Esophagus squamous epithelium (tissue), 4 donors: ENCODE measurements at regions not wholly inside any gene's neighbourhood (a gene's known extent, or its start where the extent isn't known, plus 50 kb on each side); places are given as distances from the start of the nearest gene placed in this dataset.

Source experiments
- POLR2A ChIP-seq, 4 donors: fragments of 450-650 bp; IDR thresholded peaks; one replicate each; pipeline ENCODE4 v1.6.1; 2017; ENCODE audit warnings: antibody characterized with exemption in 4 of 4, mild to moderate bottlenecking in 4 of 4, moderate library complexity in 3 of 4
- TF ChIP-seq, protein P1 (sequence below), 6 experiments: fragments of 450-650 bp in 4 of 6; fragments of 200-600 bp in 2 of 6; sonication (generic) in 2 of 6; IDR thresholded peaks; one replicate each; pipeline ENCODE4 v1.5.1; 2016 to 2019; ENCODE audit warnings: antibody characterized with exemption in 6 of 6, mild to moderate bottlenecking in 4 of 6, moderate library complexity in 4 of 6

DNA sequence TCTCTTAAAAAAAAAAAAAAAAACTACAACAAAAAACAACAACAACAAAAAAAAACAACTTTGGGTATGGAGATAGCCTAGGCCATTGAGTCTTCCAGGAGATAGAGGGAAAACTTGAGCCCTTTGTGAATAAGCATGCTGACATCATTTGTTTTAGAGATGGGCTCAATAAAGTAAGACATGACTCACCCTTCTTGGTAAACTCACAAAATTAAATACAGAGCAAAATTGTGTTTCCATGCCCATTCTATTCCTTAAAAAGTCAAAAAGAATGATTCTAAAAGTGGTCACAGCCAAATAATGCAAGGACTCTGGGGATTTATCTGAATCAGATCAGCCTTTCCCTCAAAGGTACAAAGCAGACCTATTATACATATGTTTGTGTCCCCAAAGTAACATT is 117.4 kb downstream of the ETAA1 start:
- TF ChIP-seq, protein P1, sequence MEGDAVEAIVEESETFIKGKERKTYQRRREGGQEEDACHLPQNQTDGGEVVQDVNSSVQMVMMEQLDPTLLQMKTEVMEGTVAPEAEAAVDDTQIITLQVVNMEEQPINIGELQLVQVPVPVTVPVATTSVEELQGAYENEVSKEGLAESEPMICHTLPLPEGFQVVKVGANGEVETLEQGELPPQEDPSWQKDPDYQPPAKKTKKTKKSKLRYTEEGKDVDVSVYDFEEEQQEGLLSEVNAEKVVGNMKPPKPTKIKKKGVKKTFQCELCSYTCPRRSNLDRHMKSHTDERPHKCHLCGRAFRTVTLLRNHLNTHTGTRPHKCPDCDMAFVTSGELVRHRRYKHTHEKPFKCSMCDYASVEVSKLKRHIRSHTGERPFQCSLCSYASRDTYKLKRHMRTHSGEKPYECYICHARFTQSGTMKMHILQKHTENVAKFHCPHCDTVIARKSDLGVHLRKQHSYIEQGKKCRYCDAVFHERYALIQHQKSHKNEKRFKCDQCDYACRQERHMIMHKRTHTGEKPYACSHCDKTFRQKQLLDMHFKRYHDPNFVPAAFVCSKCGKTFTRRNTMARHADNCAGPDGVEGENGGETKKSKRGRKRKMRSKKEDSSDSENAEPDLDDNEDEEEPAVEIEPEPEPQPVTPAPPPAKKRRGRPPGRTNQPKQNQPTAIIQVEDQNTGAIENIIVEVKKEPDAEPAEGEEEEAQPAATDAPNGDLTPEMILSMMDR (IDR thresholded peaks at IDR 0.05), result no peak
- TF ChIP-seq POLR2A (IDR thresholded peaks at IDR 0.05), result no peak
